CD4-positive, alpha-beta T cell treated with Interferon gamma for 1 hour (primary cell): ENCODE measurements at regions not wholly inside any gene's neighbourhood (a gene's known extent, or its start where the extent isn't known, plus 50 kb on each side); places are given as distances from the start of the nearest gene placed in this dataset.

Experiments
- DNase-seq: peaks from one replicate; pipeline ENCODE4 v3.0.0-alpha.2; 2020

GRCh38 chr9:96086936-96087571 is 211.6 kb downstream of the ERCC6L2 start:
- no peak for DNase-seq

GRCh38 chr9:96085491-96086143 is 210.1 kb downstream of the ERCC6L2 start:
- DNase-seq = no peak

- no peak for DNase-seq
Observed at GRCh38 chr9:96084331-96084734, 208.8 kb downstream of the ERCC6L2 start.

GRCh38 chr9:96082516-96083232 is 207.2 kb downstream of the ERCC6L2 start:
- no peak for DNase-seq

- no peak for DNase-seq
Observed at GRCh38 chr9:96080364-96080763, 204.9 kb downstream of the ERCC6L2 start.

- DNase-seq = no peak
Observed at GRCh38 chr9:96079779-96080178, 204.3 kb downstream of the ERCC6L2 start.

- DNase-seq = no peak
Observed at GRCh38 chr9:96078897-96079490, 203.5 kb downstream of the ERCC6L2 start.

- no peak for DNase-seq
Observed at GRCh38 chr9:96075757-96076156, 200.3 kb downstream of the ERCC6L2 start.

GRCh38 chr9:96075111-96075510 is 199.6 kb downstream of the ERCC6L2 start:
- no peak for DNase-seq

GRCh38 chr9:96073531-96074480 is 198.3 kb downstream of the ERCC6L2 start:
- DNase-seq = no peak

GRCh38 chr9:96072930-96073329 is 197.4 kb downstream of the ERCC6L2 start:
- no peak for DNase-seq

- DNase-seq = no peak
Observed at GRCh38 chr9:96071815-96072124, 196.3 kb downstream of the ERCC6L2 start.

GRCh38 chr9:96071076-96071814 is 195.8 kb downstream of the ERCC6L2 start:
- DNase-seq = no peak

- no peak for DNase-seq
Observed at GRCh38 chr9:96069629-96070220, 194.2 kb downstream of the ERCC6L2 start.

GRCh38 chr9:96068511-96068910 is 193.0 kb downstream of the ERCC6L2 start:
- DNase-seq = no peak

- DNase-seq = no peak
Observed at GRCh38 chr9:96067600-96067999, 192.1 kb downstream of the ERCC6L2 start.

- DNase-seq = no peak
Observed at GRCh38 chr9:96067004-96067403, 191.5 kb downstream of the ERCC6L2 start.

- no peak for DNase-seq
Observed at GRCh38 chr9:96065482-96066251, 190.2 kb downstream of the ERCC6L2 start.

- DNase-seq = no peak
Observed at GRCh38 chr9:96064826-96065481, 189.5 kb downstream of the ERCC6L2 start.

GRCh38 chr9:96062854-96063253 is 187.4 kb downstream of the ERCC6L2 start:
- no peak for DNase-seq
